K562 (cell line): ENCODE measurements at regions not wholly inside any gene's neighbourhood (a gene's known extent, or its start where the extent isn't known, plus 50 kb on each side); places are given as distances from the start of the nearest gene placed in this dataset.
A peak's percentile ranks its signal among the peaks of the same experiment; 100 is the strongest.

Experiments
- ARNT ChIP-seq, 2 experiments: fragments of 450-650 bp; IDR thresholded peaks; 2 replicates each; pipeline ENCODE4 v1.6.1; 2016; ENCODE audit warnings: mild to moderate bottlenecking in 1 of 2
- CTBP1 ChIP-seq: fragments of 450-650 bp; IDR thresholded peaks from 2 replicates; pipeline ENCODE4 v1.6.1; 2016; ENCODE audit warnings: borderline replicate concordance
- DPF2 ChIP-seq: fragments of 450-650 bp; IDR thresholded peaks from 2 replicates; pipeline ENCODE4 v1.6.1; 2016
- KDM5B ChIP-seq: fragments of 200-600 bp; sonication (generic); IDR thresholded peaks from 2 replicates; pipeline ENCODE4 v1.6.1; 2012; ENCODE audit warnings: low read depth, mild to moderate bottlenecking, moderate library complexity, low read length, control low read depth, inconsistent platforms; ENCODE audit not compliant: insufficient replicate concordance
- NFIC ChIP-seq: fragments of 450-650 bp; IDR thresholded peaks from 2 replicates; pipeline ENCODE4 v1.6.1; 2017; ENCODE audit warnings: mild to moderate bottlenecking, inconsistent platforms
- NONO ChIP-seq, 2 experiments: fragments of 200-400 bp in 1 of 2; fragments of 450-650 bp in 1 of 2; formaldehyde crosslinking in 1 of 2; IDR thresholded peaks; 2 replicates each; pipeline ENCODE4 v1.6.1; 2017; ENCODE audit warnings: low read depth in 2 of 2, mild to moderate bottlenecking in 2 of 2, moderate library complexity in 2 of 2, low read length in 1 of 2
- PBX2 ChIP-seq, 2 experiments: IDR thresholded peaks in 1 of 2; conservative IDR thresholded peaks in 1 of 2; 2 replicates each; pipeline ENCODE4 v1.6.1; 2016; ENCODE audit warnings: low read depth in 2 of 2, mild to moderate bottlenecking in 1 of 2, missing compliant biosample characterization in 1 of 2, missing genetic modification characterization in 1 of 2, moderate library complexity in 1 of 2
- PHB2 ChIP-seq: fragments of 450-650 bp; IDR thresholded peaks from 2 replicates; pipeline ENCODE4 v1.6.1; 2017; ENCODE audit warnings: low read depth
- RNF2 ChIP-seq: sonication (generic); IDR thresholded peaks from 2 replicates; pipeline ENCODE4 v1.6.1; 2016
- SMAD2 ChIP-seq: fragments of 150-350 bp; IDR thresholded peaks from 2 replicates; pipeline ENCODE4 v1.6.1; 2014; ENCODE audit warnings: low read depth, mild to moderate bottlenecking, low read length
- TBL1XR1 ChIP-seq, 2 experiments: IDR thresholded peaks; 2 replicates each; pipeline ENCODE4 v1.6.1; 2012; ENCODE audit warnings: improper control_type of control experiment in 2 of 2, low read length in 2 of 2, mild to moderate bottlenecking in 1 of 2
- TOE1 ChIP-seq, 2 experiments: fragments of 450-650 bp in 1 of 2; sonication (generic) in 1 of 2; formaldehyde crosslinking in 1 of 2; IDR thresholded peaks; 2 replicates each; pipeline versions ENCODE4 v1.7.1 to v1.8.0; 2016 to 2022; ENCODE audit warnings: borderline replicate concordance in 2 of 2, mild to moderate bottlenecking in 2 of 2, antibody characterized with exemption in 1 of 2, inconsistent platforms in 1 of 2, low read depth in 1 of 2, missing genetic modification reagents in 1 of 2, moderate library complexity in 1 of 2
- TRIM24 ChIP-seq, 2 experiments: fragments of 450-650 bp; IDR thresholded peaks; 2 replicates each; pipeline ENCODE4 v1.6.1; 2016
- U2AF1 ChIP-seq: fragments of 200-400 bp; formaldehyde crosslinking; optimal IDR thresholded peaks from 2 replicates; pipeline ENCODE3; 2017; ENCODE audit warnings: mild to moderate bottlenecking, low read depth, low read length, moderate library complexity
- ZNF41 ChIP-seq: fragments of 250-450 bp; sonication (Bioruptor Pico); conservative IDR thresholded peaks from 2 replicates; pipeline ENCODE4 v1.4.0; 2020; ENCODE audit warnings: mild to moderate bottlenecking
- ZNF766 ChIP-seq: fragments of 200-800 bp; sonication (Bioruptor generic); conservative IDR thresholded peaks from 2 replicates; pipeline ENCODE4 v1.6.1; 2016; ENCODE audit warnings: missing genetic modification characterization, missing compliant biosample characterization
- TF ChIP-seq, protein P1 (sequence below): fragments of 150-350 bp; IDR thresholded peaks from 2 replicates; pipeline ENCODE4 v1.6.1; 2014; ENCODE audit warnings: low read depth, mild to moderate bottlenecking, low read length, borderline replicate concordance
- TF ChIP-seq, protein P2 (sequence below): fragments of 200-800 bp; sonication (Bioruptor generic); IDR thresholded peaks from 2 replicates; pipeline ENCODE4 v1.6.1; 2016; ENCODE audit warnings: missing genetic modification characterization, missing compliant biosample characterization

DNA sequence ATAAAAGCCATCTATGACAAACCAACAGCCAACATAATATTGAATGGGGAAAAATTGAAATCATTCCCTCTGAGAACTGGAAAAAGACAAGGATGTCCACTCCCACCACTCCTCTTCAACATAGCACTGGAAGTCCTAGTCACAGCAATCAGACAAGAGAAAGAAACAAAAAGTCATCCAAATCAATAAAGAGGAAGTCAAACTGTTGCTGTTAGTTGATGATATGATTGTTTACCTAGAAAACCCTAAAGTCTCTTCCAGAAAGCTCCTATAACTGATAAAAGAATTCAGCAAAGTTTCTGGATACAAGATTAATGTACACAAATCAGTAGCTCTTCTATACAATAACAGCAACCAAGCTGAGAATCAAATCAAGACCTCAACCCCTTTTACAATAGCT is 285.1 kb upstream of the PHF14 start (continued):
- TF ChIP-seq, protein P1, sequence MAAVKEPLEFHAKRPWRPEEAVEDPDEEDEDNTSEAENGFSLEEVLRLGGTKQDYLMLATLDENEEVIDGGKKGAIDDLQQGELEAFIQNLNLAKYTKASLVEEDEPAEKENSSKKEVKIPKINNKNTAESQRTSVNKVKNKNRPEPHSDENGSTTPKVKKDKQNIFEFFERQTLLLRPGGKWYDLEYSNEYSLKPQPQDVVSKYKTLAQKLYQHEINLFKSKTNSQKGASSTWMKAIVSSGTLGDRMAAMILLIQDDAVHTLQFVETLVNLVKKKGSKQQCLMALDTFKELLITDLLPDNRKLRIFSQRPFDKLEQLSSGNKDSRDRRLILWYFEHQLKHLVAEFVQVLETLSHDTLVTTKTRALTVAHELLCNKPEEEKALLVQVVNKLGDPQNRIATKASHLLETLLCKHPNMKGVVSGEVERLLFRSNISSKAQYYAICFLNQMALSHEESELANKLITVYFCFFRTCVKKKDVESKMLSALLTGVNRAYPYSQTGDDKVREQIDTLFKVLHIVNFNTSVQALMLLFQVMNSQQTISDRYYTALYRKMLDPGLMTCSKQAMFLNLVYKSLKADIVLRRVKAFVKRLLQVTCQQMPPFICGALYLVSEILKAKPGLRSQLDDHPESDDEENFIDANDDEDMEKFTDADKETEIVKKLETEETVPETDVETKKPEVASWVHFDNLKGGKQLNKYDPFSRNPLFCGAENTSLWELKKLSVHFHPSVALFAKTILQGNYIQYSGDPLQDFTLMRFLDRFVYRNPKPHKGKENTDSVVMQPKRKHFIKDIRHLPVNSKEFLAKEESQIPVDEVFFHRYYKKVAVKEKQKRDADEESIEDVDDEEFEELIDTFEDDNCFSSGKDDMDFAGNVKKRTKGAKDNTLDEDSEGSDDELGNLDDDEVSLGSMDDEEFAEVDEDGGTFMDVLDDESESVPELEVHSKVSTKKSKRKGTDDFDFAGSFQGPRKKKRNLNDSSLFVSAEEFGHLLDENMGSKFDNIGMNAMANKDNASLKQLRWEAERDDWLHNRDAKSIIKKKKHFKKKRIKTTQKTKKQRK: no peak
- TF ChIP-seq ZNF766 (CRISPR knock-in tag) (no peak), NONO (IDR thresholded peaks at IDR 0.05; ENCODE audit: low read depth in 2 of 2, low read length in 1 of 2) (no peak), NFIC (no peak), TOE1 (IDR thresholded peaks at IDR 0.05; ENCODE audit: borderline replicate concordance) (0 out of 2 replicates have a peak, but pooled peaks have one; percentile 5), TOE1 (CRISPR knock-in tag; IDR thresholded peaks at IDR 0.05; ENCODE audit: borderline replicate concordance, low read depth) (no peak), KDM5B (no peak), PHB2 (no peak), CTBP1 (no peak), TRIM24 (IDR thresholded peaks at IDR 0.05) (peak in 1 of 2 experiments; percentile 59; a peak in 1 of 4 replicates), PBX2 (CRISPR knock-in tag; IDR thresholded peaks at IDR 0.05; ENCODE audit: low read depth) (no peak), PBX2 (tag; conservative IDR thresholded peaks at IDR 0.05; ENCODE audit: low read depth) (0 out of 2 replicates have a peak, but pooled peaks have one; percentile 12), SMAD2 (no peak), DPF2 (peak; percentile 80), ZNF41 (CRISPR knock-in tag) (no peak), ARNT (IDR thresholded peaks at IDR 0.05) (no peak), TBL1XR1 (IDR thresholded peaks at IDR 0.05; ENCODE audit: low read length in 2 of 2) (no peak), RNF2 (no peak), U2AF1 (no peak)
- TF ChIP-seq, protein P2, sequence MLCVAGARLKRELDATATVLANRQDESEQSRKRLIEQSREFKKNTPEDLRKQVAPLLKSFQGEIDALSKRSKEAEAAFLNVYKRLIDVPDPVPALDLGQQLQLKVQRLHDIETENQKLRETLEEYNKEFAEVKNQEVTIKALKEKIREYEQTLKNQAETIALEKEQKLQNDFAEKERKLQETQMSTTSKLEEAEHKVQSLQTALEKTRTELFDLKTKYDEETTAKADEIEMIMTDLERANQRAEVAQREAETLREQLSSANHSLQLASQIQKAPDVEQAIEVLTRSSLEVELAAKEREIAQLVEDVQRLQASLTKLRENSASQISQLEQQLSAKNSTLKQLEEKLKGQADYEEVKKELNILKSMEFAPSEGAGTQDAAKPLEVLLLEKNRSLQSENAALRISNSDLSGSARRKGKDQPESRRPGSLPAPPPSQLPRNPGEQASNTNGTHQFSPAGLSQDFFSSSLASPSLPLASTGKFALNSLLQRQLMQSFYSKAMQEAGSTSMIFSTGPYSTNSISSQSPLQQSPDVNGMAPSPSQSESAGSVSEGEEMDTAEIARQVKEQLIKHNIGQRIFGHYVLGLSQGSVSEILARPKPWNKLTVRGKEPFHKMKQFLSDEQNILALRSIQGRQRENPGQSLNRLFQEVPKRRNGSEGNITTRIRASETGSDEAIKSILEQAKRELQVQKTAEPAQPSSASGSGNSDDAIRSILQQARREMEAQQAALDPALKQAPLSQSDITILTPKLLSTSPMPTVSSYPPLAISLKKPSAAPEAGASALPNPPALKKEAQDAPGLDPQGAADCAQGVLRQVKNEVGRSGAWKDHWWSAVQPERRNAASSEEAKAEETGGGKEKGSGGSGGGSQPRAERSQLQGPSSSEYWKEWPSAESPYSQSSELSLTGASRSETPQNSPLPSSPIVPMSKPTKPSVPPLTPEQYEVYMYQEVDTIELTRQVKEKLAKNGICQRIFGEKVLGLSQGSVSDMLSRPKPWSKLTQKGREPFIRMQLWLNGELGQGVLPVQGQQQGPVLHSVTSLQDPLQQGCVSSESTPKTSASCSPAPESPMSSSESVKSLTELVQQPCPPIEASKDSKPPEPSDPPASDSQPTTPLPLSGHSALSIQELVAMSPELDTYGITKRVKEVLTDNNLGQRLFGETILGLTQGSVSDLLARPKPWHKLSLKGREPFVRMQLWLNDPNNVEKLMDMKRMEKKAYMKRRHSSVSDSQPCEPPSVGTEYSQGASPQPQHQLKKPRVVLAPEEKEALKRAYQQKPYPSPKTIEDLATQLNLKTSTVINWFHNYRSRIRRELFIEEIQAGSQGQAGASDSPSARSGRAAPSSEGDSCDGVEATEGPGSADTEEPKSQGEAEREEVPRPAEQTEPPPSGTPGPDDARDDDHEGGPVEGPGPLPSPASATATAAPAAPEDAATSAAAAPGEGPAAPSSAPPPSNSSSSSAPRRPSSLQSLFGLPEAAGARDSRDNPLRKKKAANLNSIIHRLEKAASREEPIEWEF (CRISPR knock-in tag): no peak
